ENCODE measurements at regions not wholly inside any gene's neighbourhood (a gene's known extent, or its start where the extent isn't known, plus 50 kb on each side); places are given as distances from the start of the nearest gene placed in this dataset.
"Not testable (repeated sequence)": the region's sequence is repeated elsewhere in the genome, so short reads cannot be mapped to it uniquely, and the experiment has no call there.

GRCh38 chr17:68700421-68700820, 99.3 kb upstream of the FAM20A start:
- DNase-seq (ENCODE audit: low spot score), result no peak

- no peak for DNase-seq (ENCODE audit: low spot score)
Observed at GRCh38 chr17:68699936-68700335, 98.8 kb upstream of the FAM20A start.

GRCh38 chr17:68698746-68699145, 97.6 kb upstream of the FAM20A start:
- no peak for DNase-seq (ENCODE audit: low spot score)

- no peak for DNase-seq (ENCODE audit: low spot score)
Observed at GRCh38 chr17:68697850-68698361, 96.7 kb upstream of the FAM20A start.

- DNase-seq (ENCODE audit: low spot score), result no peak
Observed at GRCh38 chr17:68695659-68696058, 94.5 kb upstream of the FAM20A start.

GRCh38 chr17:68694791-68695485, 93.8 kb upstream of the FAM20A start:
- DNase-seq (ENCODE audit: low spot score), result no peak

GRCh38 chr17:68693896-68694295, 92.7 kb upstream of the FAM20A start:
- no peak for DNase-seq (ENCODE audit: low spot score)

GRCh38 chr17:68693466-68693865, 92.3 kb upstream of the FAM20A start:
- DNase-seq (ENCODE audit: low spot score), result no peak

GRCh38 chr17:68686108-68686988, 85.2 kb upstream of the FAM20A start:
- DNase-seq (ENCODE audit: low spot score), result no peak

GRCh38 chr17:68684949-68685357, 83.8 kb upstream of the FAM20A start:
- DNase-seq (ENCODE audit: low spot score), result no peak

- DNase-seq (ENCODE audit: low spot score), result no peak
Observed at GRCh38 chr17:68682903-68683302, 81.7 kb upstream of the FAM20A start.

GRCh38 chr17:68679882-68680281, 78.7 kb upstream of the FAM20A start:
- no peak for DNase-seq (ENCODE audit: low spot score)

GRCh38 chr17:68676856-68677255, 75.7 kb upstream of the FAM20A start:
- no peak for DNase-seq (ENCODE audit: low spot score)

GRCh38 chr17:68675723-68676122, 74.6 kb upstream of the FAM20A start:
- DNase-seq (ENCODE audit: low spot score), result no peak

- no peak for DNase-seq (ENCODE audit: low spot score)
Observed at GRCh38 chr17:68674029-68674925, 73.1 kb upstream of the FAM20A start.

- no peak for DNase-seq (ENCODE audit: low spot score)
Observed at GRCh38 chr17:68670967-68671693, 70.0 kb upstream of the FAM20A start.

GRCh38 chr17:68666438-68666837, 65.3 kb upstream of the FAM20A start:
- not testable (repeated sequence) for DNase-seq (ENCODE audit: low spot score)

- DNase-seq (ENCODE audit: low spot score), result no peak
Observed at GRCh38 chr17:68665373-68665772, 64.2 kb upstream of the FAM20A start.

- DNase-seq (ENCODE audit: low spot score), result no peak
Observed at GRCh38 chr17:68662479-68662878, 61.3 kb upstream of the FAM20A start.

- no peak for DNase-seq (ENCODE audit: low spot score)
Observed at GRCh38 chr17:68662037-68662432, 60.9 kb upstream of the FAM20A start.

GRCh38 chr17:68661265-68662036, 60.3 kb upstream of the FAM20A start:
- no peak for DNase-seq (ENCODE audit: low spot score)
